Right ventricle myocardium superior (tissue), 1 donor: ENCODE measurements at regions not wholly inside any gene's neighbourhood (a gene's known extent, or its start where the extent isn't known, plus 50 kb on each side); places are given as distances from the start of the nearest gene placed in this dataset.
A peak's percentile ranks its signal among the peaks of the same experiment; 100 is the strongest.

Source experiments
- ATAC-seq: fragments of 200-7000 bp; cut with Tn5 transposase; one replicate; pipeline ENCODE4 v1.9.1; 2020; ENCODE audit warnings: mild to moderate bottlenecking; ENCODE audit not compliant: poor library complexity
- DNase-seq: peaks from one replicate; pipeline ENCODE4 v3.0.0-alpha.2; 2020
- intact Hi-C: fragments of 100-400 bp; cut with DNase I; formaldehyde crosslinking; loops from one replicate; pipeline ENCODE4 v1.11.2; 2022
- donor health status: DM: no; HTN: yes; CAD: no; lungs with severe emphysema.

- DNase-seq (no peak), ATAC-seq (no peak)
- intact Hi-C loops = no loop called here
Observed at GRCh38 chr4:73001885-73002284, 67.6 kb downstream of the COX18 start.

DNA sequence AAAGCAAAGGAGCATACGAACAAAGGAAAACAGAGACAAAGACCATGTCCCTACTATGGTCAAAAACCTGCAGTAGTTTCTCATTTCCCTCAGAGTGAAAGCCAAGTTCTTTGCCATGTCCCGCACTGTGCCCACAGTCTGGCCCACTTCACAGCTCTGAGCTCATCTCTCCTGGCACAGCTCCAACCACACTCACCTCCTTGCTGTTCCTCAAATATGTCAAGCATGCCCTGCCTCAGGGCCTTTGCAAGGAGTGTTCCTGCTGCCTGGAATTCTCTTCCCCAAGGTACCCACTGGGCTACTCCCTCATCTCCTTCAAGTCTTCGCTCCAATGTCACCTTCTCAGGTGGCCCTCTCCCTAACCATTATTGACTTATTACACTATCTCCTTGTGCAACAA, 72.1 kb downstream of the COX18 start:
- intact Hi-C loops = no loop called here
- no peak for DNase-seq
- ATAC-seq = no peak

GRCh38 chr4:72994670-72995069, 74.8 kb downstream of the COX18 start:
- intact Hi-C loops = no loop called here
- ATAC-seq = no peak
- no peak for DNase-seq

DNA sequence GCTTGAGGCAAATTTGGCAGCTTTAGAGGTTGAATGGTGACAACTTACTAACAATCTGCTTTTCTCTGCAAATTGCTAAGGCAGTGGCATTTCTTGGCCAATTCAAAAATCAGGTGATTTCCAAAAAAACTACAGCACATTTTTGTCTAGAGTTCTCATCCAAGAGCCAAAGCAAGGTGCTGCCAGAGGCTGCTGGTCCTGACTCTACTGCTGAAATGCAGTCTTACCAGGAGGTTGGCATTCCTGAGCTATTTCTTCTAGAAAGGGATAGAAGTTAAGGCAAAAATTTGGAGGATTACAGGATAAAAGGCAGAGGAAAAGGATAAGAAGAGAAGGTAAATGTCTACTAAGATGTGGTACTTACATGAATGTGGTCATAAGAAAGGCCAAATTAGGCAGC, 75.6 kb downstream of the COX18 start:
- DNase-seq (no peak), ATAC-seq (no peak)
- intact Hi-C loops = no loop called here

DNA sequence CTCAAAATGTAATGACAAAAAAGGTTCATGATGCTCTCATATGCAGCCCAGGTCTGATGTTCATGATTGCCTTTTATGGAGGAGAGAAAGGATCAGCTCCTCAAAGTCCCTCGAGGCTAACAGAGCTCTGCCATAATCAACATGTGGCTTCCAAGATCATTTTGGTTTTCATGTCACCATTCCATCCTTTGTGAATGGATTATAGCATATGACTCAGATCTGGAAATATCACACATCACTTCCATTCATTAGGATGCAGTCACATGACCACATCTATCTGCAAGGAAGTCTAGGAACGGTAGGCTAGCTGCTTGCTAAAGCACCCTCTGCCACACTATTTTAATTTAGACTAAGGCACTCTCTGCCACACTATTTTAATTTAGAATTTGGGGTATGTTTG, 77.6 kb downstream of the COX18 start:
- ATAC-seq = no peak

DNA sequence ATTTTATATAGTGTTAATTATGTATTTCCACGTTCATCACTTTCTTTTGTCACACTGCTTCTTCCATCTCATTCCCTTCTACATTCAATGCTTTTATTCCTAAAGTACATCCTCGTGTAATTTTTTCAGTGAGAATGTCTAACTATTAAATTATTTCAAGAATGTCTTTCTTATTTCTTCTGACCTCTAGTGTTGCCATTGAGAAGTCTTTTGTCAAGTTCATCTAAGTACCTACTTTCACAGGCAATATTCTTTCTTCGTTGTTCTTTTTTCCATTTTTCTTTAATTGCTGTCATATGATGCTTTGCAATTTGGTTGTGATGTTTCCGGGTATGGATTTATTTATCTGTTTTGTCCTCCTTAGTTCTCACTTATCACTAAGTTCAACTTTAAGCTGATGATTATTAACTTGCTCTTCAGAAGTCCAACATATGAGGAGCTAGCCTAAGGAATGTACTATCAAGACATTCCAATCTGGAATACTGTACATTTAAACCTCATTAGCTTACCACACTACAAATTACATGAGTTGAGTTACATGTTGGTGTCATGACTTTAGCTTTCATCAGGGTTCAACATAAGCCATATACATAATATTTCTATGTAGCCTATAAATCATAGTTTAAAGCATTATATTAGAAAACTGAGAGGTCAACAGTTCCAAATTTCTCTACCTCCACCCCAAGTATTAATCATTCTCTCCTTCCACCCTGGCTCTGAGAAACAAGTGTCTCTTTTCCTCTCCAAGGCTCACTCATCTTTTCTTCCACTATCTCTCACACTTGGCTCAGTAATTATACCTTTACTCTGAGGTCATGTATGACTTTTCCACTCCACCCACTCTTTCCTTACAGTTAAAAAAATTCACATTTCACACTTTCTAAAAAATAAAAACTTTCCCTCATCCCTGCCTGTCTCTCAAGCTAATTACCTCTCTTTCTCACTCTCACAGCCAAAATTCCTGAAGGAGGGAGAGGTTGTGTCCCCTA, 81.5 kb downstream of the COX18 start:
- DNase-seq (no peak), ATAC-seq (no peak)
- intact Hi-C loops = no loop called here

More for the DNA sequence above, 77.6 kb downstream of the COX18 start:
- intact Hi-C loops = no loop called here
- DNase-seq = no peak

GRCh38 chr4:72984351-72984750, 85.2 kb downstream of the COX18 start:
- ATAC-seq = no peak

DNA sequence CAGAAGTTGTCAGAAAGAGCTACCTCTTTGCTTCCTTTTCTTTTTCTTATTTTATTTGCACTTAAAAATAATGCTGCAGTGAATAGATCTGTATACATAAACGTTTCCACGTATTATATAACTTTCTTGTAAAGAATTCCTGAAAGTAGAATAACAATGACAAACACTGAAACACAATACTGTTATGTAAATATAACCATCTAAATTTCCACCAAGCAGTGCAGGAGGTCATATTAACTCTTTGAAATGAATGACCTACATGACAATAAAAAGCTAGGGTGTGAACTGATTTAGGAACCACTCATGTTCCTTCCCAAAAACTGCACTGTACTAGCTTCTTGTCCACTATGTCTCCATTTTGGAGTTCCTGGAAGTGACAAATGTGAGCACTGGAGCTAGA, 85.8 kb downstream of the COX18 start:
- intact Hi-C loops = no loop called here
- no peak for ATAC-seq
- no peak for DNase-seq

More at GRCh38 chr4:72984351-72984750, 85.2 kb downstream of the COX18 start:
- no peak for DNase-seq
- intact Hi-C loops = no loop called here

DNA sequence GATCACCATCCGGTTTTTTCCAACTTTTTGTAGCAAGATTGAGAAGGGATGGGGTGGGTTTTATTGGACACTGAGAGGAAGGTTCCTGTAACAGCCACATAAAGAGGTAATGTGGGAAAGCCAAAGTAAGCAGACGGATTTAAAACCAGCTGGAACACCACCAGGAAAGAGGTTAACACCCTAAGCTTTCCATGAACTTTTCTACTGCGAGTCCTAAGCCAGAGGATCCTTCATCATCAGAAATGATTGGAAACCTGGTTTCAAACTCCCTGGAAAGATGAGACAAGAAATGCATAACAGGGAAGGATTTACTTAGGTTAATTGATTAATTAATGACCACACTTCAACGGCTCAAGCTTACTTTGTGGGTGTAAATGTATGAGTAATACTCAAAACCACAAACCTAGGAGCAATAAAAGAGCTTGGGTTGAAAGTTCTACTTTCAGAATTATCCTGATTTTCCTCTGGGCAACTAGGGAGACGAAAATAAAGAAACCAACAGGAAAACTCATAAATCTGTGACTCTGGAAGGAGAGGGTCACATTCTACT, 91.5 kb downstream of the COX18 start:
- DNase-seq (no peak), ATAC-seq (no peak)
- intact Hi-C loops = no loop called here

- ATAC-seq = no peak
- intact Hi-C loops = no loop called here
- DNase-seq = no peak
Observed at GRCh38 chr4:72975488-72975784, 94.1 kb downstream of the COX18 start.

- ATAC-seq (no peak), DNase-seq (no peak)
- intact Hi-C loops = no loop called here
Observed at GRCh38 chr4:72974694-72975487, 94.6 kb downstream of the COX18 start.

DNA sequence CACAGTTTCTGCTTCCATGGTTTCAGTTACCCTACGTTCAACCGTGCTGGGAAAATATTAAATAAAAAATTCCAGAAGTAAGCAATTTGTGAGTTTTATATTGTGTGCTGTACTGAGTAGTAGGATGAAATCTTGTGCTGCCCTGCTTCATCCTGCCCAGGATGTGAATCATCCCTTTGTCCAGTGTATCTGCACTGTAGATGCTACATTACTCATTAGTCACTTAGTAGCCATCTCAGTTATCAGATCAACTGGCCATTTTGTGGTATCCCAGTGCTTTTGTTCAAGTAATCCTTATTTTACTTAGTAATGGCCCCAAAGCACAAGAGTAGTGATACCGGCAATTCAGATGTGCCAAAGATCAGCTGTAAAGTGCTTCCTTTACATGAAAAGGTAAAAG, 97.9 kb downstream of the COX18 start:
- intact Hi-C loops = no loop called here
- DNase-seq (no peak), ATAC-seq (no peak)

GRCh38 chr4:72970756-72971155, 98.8 kb downstream of the COX18 start:
- intact Hi-C loops = no loop called here
- DNase-seq = no peak
- no peak for ATAC-seq

- no peak for DNase-seq
- ATAC-seq = peak; percentile 81
- intact Hi-C loops = no loop called here
Observed at GRCh38 chr4:72969976-72970375, 99.5 kb downstream of the COX18 start.

DNA sequence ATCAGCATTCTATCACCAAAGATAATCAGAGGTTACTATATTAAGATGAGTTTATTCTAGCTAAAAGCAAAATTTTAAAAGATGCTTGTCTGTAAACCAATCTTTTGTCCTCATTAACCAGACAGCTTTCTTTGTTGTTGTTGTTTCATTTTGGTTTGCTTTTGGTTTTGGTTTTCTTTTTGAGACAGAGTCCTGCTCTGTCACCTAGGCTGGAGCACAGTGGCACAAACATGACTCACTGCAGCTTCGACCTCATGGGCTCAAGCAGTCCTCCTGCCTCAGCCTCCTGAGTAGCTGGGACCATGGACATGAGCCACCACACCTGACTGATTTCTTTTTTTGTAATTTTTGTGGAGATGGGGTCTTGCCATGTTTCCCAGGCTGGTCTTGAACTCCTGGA, 102.9 kb downstream of the COX18 start:
- DNase-seq = no peak

GRCh38 chr4:72959411-72959810, 110.1 kb downstream of the COX18 start:
- ATAC-seq (no peak), DNase-seq (no peak)
- intact Hi-C loops = no loop called here

More for the DNA sequence above, 102.9 kb downstream of the COX18 start:
- intact Hi-C loops = no loop called here
- no peak for ATAC-seq

DNA sequence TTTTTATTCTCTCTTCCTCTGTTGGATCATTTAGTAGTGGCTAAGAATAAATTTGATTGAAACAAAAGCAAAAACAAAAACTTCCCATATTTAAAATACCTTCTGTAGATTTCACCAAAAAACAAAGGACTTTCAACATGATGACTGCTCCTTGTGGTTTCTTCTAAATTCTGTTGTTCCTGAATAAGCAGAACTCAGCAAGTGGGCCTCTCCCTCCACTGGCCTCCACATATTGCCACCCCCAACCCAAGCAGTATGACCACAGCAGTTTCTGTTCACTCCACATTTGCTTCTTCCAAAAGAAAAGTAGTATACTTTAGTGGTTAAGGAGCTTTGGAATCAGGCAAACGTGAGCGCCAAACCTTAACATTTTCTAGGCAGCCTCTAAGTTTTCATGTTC, 114.7 kb downstream of the COX18 start:
- intact Hi-C loops = no loop called here
- DNase-seq (no peak), ATAC-seq (no peak)

GRCh38 chr4:72953571-72953970, 115.9 kb downstream of the COX18 start:
- no peak for ATAC-seq
- intact Hi-C loops = no loop called here
- DNase-seq = no peak

GRCh38 chr4:72951628-72952027, 117.9 kb downstream of the COX18 start:
- DNase-seq (no peak), ATAC-seq (no peak)
- intact Hi-C loops = no loop called here

GRCh38 chr4:72951147-72951546, 118.4 kb downstream of the COX18 start:
- ATAC-seq = no peak
- intact Hi-C loops = no loop called here
- DNase-seq = no peak
